ENCODE measurements at regions not wholly inside any gene's neighbourhood (a gene's known extent, or its start where the extent isn't known, plus 50 kb on each side); places are given as distances from the start of the nearest gene placed in this dataset.

- no peak overlapping the region for H3K4me3 ChIP-seq (replicated peaks; ENCODE audit: low read depth, low read length)
- no peak for DNase-seq (ENCODE audit: low read depth)
- TF ChIP-seq CTCF (IDR thresholded peaks at IDR 0.05; ENCODE audit: low read length, missing control alignments): no peak
These were observed 370.2 kb upstream of the RAB6C start for GRCh38 chr2:129609224-129609623.

GRCh38 chr2:129610766-129611165 is 368.7 kb upstream of the RAB6C start:
- H3K4me3 ChIP-seq (replicated peaks; ENCODE audit: low read depth, low read length): no peak overlapping the region
- TF ChIP-seq CTCF (IDR thresholded peaks at IDR 0.05; ENCODE audit: low read length, missing control alignments): no peak
- DNase-seq (ENCODE audit: low read depth): no peak

- no peak for DNase-seq (ENCODE audit: low read depth)
- no peak overlapping the region for H3K4me3 ChIP-seq (replicated peaks; ENCODE audit: low read depth, low read length)
- no peak for TF ChIP-seq CTCF (IDR thresholded peaks at IDR 0.05; ENCODE audit: low read length, missing control alignments)
These were observed 368.0 kb upstream of the RAB6C start for GRCh38 chr2:129611471-129611870.

GRCh38 chr2:129619471-129619870 is 360.0 kb upstream of the RAB6C start:
- H3K4me3 ChIP-seq (replicated peaks; ENCODE audit: low read depth, low read length): no peak overlapping the region
- DNase-seq (ENCODE audit: low read depth): no peak
- no peak for TF ChIP-seq CTCF (IDR thresholded peaks at IDR 0.05; ENCODE audit: low read length, missing control alignments)

- no peak overlapping the region for H3K4me3 ChIP-seq (replicated peaks; ENCODE audit: low read depth, low read length)
- DNase-seq (ENCODE audit: low read depth): no peak
- no peak for TF ChIP-seq CTCF (IDR thresholded peaks at IDR 0.05; ENCODE audit: low read length, missing control alignments)
These were observed 359.1 kb upstream of the RAB6C start for GRCh38 chr2:129620411-129620810.

- H3K4me3 ChIP-seq (replicated peaks; ENCODE audit: low read depth, low read length): no peak overlapping the region
- DNase-seq (ENCODE audit: low read depth): no peak
- no peak for TF ChIP-seq CTCF (IDR thresholded peaks at IDR 0.05; ENCODE audit: low read length, missing control alignments)
These were observed 355.7 kb upstream of the RAB6C start for GRCh38 chr2:129623783-129624182.

GRCh38 chr2:129627437-129627836 is 352.0 kb upstream of the RAB6C start:
- DNase-seq (ENCODE audit: low read depth): no peak
- TF ChIP-seq CTCF (IDR thresholded peaks at IDR 0.05; ENCODE audit: low read length, missing control alignments): no peak
- no peak overlapping the region for H3K4me3 ChIP-seq (replicated peaks; ENCODE audit: low read depth, low read length)
